NCI-H1694 (cell line): ENCODE measurements at regions not wholly inside any gene's neighbourhood (a gene's known extent, or its start where the extent isn't known, plus 50 kb on each side); places are given as distances from the start of the nearest gene placed in this dataset.
"Not testable (repeated sequence)": the region's sequence is repeated elsewhere in the genome, so short reads cannot be mapped to it uniquely, and the experiment has no call there.

Source experiments
- DNase-seq: peaks from one replicate; lab custom pipeline; 2025; lab: John Stamatoyannopoulos, UW

DNA sequence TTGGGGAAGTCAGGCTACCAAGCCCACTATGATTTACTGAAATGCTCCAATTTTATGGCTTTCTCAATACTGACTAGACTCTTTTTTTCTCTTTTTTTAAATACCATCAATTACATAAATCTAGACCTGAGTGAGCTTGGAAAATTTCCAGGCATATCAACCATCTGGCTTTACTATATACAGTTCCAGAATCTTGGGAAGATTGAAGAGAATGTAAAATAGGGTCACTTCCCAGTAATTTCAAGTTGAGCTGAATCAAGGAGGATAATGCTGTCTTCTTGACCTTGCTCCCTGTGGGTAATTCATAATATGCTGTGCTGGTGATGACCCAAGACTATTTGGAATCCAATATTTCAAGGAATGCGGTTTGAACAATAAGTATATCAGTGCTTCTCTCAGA lies 108.1 kb downstream of the MAP3K21 start:
- peak; percentile 44 for DNase-seq

- no peak for DNase-seq
Measured at GRCh38 chr1:233439721-233440120, 112.2 kb downstream of the MAP3K21 start.

GRCh38 chr1:233440951-233441401 lies 113.5 kb downstream of the MAP3K21 start:
- DNase-seq = peak; percentile 83

GRCh38 chr1:233442026-233442780 lies 114.7 kb downstream of the MAP3K21 start:
- no peak for DNase-seq

- no peak for DNase-seq
Measured at GRCh38 chr1:233443040-233443760, 115.7 kb downstream of the MAP3K21 start.

GRCh38 chr1:233444484-233444883 lies 117.0 kb downstream of the MAP3K21 start:
- no peak for DNase-seq

DNA sequence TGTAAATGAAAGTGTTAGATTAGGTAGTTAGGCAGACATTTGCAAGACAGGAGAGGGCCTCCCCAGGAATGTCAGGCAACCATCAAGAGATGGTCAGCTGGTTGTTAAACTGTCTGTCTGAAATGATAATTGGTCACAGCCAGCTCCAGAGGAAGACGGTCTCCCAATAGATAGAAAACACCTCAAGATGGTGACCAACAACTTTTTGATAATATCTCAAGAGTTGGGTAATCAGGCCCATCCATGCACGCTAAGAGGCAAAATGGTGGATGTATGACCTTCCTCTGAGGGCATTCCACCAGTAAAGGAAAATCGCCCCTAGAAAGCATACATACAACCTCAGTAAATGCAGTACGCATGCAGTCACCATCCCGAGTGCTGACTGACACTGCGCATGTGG lies 118.2 kb downstream of the MAP3K21 start:
- DNase-seq = no peak

GRCh38 chr1:233446935-233447334 lies 119.4 kb downstream of the MAP3K21 start:
- no peak for DNase-seq

DNA sequence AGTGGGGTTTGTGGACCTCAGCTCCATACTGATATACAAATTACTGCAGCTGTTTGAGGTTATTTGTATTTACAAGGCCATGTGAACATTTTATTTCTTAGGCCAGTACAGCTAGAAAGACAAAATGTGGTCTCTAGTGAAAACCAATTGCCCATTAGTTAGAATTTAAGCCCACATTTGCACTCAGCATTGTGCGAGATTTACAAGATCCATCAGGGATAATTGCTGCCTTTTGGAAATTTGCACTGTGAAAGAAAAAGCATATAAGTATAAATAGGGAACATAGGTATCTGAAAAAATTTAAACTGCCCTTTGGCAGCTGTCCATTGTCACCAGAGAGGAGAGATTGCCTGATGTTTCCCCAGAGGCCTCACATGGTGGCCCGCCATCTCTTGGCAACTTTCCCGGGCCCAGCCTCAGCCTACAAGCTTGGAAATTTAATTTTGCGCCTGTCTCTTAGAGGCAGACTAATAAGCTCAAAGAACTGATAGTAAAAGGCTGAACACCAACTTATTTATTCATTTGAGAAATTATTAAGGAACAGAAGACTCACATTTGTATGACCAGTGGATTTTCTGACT lies 120.7 kb downstream of the MAP3K21 start:
- peak; percentile 63 for DNase-seq

GRCh38 chr1:233452724-233453123 lies 125.2 kb downstream of the MAP3K21 start:
- DNase-seq = no peak

DNA sequence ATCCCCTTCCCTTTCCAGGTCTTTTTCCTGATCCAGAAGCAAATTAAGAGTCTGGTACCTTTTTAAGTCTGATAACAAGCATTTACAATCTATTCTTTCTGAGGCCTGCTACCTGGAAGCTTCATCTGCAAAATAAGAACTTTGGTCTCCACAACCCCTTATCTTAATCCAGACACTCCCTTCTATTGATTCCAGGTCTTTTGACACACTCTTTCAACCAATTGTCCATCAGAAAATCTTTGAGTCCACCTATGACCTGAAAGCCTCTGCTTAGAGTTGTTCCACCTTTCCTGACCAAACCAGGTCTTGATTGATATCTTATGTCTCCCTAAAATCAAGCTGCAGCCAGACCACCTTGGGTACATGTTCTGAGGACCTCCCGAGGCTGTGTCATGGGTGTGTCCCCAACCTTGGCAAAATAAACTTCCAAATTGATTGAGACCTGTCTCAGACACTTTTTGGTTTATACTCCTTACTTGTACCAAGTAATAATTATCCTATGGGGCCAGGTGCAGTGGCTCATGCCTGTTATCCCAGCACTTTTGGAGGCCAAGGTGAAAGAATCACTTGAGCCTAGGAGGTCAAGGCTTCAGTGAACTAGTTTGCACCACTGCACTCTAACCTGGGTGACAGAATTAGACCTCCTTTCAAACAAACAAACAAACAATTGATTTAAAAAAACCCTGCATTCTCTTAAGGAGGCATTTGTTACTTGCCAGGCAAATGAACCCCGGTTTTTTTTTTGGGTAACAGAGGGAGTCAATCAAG lies 126.1 kb downstream of the MAP3K21 start:
- DNase-seq = no peak

- no peak for DNase-seq
Measured at GRCh38 chr1:233459470-233459945, 132.0 kb downstream of the MAP3K21 start.

DNA sequence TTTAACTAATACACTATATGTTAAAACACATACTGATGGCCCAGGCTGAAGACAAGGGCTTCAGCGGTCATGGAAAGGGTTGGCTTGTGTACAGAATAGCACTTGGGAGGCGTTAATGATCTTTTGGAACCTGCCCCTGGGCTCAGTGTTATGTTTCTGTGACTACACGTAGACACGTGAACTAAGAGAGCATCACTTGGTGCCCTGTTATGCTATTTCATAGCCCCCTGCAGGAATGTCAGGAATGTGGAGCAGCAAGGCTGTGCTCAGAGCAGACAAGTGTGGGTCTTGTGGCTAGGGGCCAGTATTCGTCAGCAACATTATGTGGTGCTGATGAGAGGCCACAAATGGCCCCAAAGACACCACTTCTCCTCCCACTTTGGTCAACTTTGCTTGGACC lies 132.4 kb downstream of the MAP3K21 start:
- no peak for DNase-seq

DNA sequence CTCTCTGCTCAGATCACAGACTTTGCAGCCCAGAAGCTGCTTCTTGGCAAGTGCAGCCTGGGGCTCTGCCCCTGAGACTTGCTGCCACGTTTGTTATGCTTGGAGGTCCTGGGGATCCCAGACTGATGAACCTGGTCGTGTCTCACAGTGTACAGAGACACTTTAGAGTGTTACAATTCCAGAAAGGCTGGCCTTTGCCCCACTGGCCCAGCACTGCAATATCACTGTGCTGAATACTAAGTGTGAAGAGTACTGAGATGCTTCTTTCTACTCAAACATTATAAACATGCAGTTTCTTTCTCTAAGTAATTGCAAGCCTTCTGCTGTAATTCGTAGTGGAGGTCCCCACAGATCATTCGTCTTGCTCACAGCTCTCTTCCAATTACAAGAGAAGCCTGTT lies 133.2 kb downstream of the MAP3K21 start:
- no peak for DNase-seq

GRCh38 chr1:233461847-233462246 lies 134.3 kb downstream of the MAP3K21 start:
- no peak for DNase-seq

GRCh38 chr1:233463333-233463732 lies 135.8 kb downstream of the MAP3K21 start:
- no peak for DNase-seq

DNA sequence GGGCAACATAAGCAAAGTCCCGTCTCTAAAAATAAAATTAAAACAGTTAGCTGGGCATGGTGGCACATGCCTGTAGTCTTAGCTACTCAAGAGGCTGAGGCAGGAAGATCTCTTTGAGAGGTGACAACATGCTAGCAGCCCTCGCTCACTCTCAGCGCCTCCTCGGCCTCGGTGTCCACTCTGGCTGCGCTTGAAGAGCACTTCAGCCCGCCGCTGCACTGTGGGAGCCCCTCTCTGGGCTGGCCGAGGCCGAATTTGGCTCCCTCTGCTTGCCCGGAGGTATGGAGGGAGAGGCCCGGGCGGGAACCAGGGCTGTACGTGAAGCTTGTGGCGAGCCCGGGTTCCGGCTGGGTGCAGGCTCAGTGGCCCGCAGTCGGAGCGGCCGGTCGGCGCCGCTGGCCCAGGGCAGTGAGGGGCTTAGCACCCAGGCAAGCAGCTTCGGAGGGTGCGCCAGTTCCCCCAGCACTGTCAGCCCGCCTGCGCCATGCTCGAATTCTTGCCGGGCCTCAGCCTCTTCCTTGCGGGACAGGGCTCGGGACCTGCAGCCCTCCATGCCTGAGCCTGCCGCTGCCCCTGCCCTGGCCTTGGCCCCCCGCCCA lies 138.3 kb downstream of the MAP3K21 start:
- no peak for DNase-seq

GRCh38 chr1:233470741-233471499 lies 143.0 kb upstream of the KCNK1 start:
- DNase-seq = no peak

GRCh38 chr1:233471851-233472250 lies 142.1 kb upstream of the KCNK1 start:
- DNase-seq = not testable (repeated sequence)

DNA sequence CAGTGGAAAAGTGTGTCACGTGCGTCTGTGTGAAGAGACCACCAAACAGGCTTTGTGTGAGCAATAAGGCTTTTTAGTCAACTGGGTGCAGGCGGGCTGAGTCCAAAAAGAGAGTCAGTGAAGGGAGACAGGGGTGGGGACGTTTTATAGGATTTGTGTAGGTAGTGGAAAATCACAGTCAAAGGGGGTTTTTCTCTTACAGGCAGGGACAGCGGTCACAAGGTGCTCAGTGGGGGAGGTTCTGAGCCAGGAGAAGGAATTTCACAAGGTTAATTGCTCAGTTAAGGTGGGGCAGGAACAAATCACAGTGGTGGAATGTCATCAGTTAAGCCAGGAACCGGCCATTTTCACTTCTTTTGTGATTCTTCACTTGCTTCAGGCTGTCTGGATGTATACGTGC lies 141.1 kb upstream of the KCNK1 start:
- DNase-seq = not testable (repeated sequence)
